ENCODE measurements at regions not wholly inside any gene's neighbourhood (a gene's known extent, or its start where the extent isn't known, plus 50 kb on each side); places are given as distances from the start of the nearest gene placed in this dataset.

DNA sequence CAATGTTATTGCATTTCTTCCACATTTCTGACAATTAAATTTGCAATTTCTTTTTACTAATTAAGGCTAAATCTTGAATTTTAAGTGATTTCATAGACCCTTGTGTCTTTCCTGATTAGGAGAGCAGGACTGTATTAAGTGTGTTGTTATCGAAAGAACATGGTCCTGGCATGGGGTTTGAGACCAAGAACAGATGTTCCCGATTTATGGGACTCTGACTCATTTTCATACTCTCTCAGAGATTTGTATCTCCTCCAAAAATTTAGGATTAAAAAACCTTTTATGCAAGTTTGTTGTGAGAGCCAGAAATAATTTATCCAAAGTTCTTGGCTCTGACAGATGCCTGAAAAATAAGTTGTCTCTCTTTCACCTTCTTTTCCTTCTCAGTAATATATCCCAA, 589.3 kb upstream of the ARGLU1 start:
- intact Hi-C loops (cut with DNase I, micrococcal nuclease): no loop called here
- H3K4me3 Mint-ChIP-seq: no peak overlapping the region
- no peak overlapping the region for H3K27ac ChIP-seq (ENCODE audit: low read depth in 1 of 2, low read length in 2 of 2)
- TF ChIP-seq, protein P1, sequence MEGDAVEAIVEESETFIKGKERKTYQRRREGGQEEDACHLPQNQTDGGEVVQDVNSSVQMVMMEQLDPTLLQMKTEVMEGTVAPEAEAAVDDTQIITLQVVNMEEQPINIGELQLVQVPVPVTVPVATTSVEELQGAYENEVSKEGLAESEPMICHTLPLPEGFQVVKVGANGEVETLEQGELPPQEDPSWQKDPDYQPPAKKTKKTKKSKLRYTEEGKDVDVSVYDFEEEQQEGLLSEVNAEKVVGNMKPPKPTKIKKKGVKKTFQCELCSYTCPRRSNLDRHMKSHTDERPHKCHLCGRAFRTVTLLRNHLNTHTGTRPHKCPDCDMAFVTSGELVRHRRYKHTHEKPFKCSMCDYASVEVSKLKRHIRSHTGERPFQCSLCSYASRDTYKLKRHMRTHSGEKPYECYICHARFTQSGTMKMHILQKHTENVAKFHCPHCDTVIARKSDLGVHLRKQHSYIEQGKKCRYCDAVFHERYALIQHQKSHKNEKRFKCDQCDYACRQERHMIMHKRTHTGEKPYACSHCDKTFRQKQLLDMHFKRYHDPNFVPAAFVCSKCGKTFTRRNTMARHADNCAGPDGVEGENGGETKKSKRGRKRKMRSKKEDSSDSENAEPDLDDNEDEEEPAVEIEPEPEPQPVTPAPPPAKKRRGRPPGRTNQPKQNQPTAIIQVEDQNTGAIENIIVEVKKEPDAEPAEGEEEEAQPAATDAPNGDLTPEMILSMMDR (IDR thresholded peaks at IDR 0.05): no peak
- ATAC-seq (ENCODE audit: poor library complexity) (no peak), DNase-seq (no peak)
- CTCF ChIA-PET: no interaction called here
- H3K27me3 ChIP-seq (ENCODE audit: control insufficient read depth in 1 of 2, insufficient read depth in 2 of 2, low read length in 2 of 2): no peaks in the 10 kb centered on the region
- no peaks in the 10 kb centered on the region for H3K9me3 Mint-ChIP-seq
- no peaks in the 10 kb centered on the region for H3K9me3 ChIP-seq (ENCODE audit: control insufficient read depth in 1 of 2, insufficient read depth in 1 of 2, low read length in 2 of 2)
- H3K36me3 ChIP-seq (ENCODE audit: insufficient read depth, low read length): no peaks in the 10 kb centered on the region
- H3K27ac Mint-ChIP-seq: no peak overlapping the region
- POLR2A ChIA-PET: no interaction called here
- no peaks in the 10 kb centered on the region for H3K4me1 ChIP-seq (ENCODE audit: insufficient read depth, low read length)
- no peak overlapping the region for H3K4me3 ChIP-seq (ENCODE audit: low read length)
- H3K27me3 Mint-ChIP-seq: no peaks in the 10 kb centered on the region
- no peaks in the 10 kb centered on the region for H3K4me1 Mint-ChIP-seq (ENCODE audit: low read depth)
- H3K36me3 Mint-ChIP-seq (ENCODE audit: low read depth): no peaks in the 10 kb centered on the region

DNA sequence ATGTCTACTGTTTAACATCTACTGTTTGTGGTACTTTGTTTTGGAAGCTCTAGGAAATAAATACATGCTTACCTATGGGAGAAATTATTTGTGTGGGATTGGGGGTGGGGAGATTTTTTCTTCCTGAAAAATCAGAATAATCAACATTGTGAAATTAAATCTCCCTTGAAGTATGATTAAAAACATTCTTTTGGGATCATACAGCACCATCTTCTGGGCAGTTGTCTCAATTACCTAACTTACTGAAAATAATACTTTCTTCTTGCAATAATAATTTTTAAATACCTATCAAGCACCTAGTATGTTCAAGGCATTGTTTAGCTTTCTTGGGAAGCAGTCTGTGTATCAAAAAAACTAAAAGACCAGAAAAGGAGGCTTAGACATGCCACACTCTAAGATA, 576.5 kb upstream of the ARGLU1 start:
- H3K4me1 ChIP-seq (ENCODE audit: insufficient read depth, low read length): no peaks in the 10 kb centered on the region
- no peaks in the 10 kb centered on the region for H3K9me3 Mint-ChIP-seq
- no peak overlapping the region for H3K27ac Mint-ChIP-seq
- no peak overlapping the region for H3K27ac ChIP-seq (ENCODE audit: low read depth in 1 of 2, low read length in 2 of 2)
- no peaks in the 10 kb centered on the region for H3K36me3 Mint-ChIP-seq (ENCODE audit: low read depth)
- ChIA-PET POLR2A (no interaction called here), CTCF (no interaction called here)
- DNase-seq: no peak
- H3K27me3 Mint-ChIP-seq: no peaks in the 10 kb centered on the region
- TF ChIP-seq, protein P1 (IDR thresholded peaks at IDR 0.05): no peak
- no peaks in the 10 kb centered on the region for H3K4me1 Mint-ChIP-seq (ENCODE audit: low read depth)
- H3K27me3 ChIP-seq (ENCODE audit: control insufficient read depth in 1 of 2, insufficient read depth in 2 of 2, low read length in 2 of 2): no peaks in the 10 kb centered on the region
- no peak overlapping the region for H3K4me3 ChIP-seq (ENCODE audit: low read length)
- no peak for ATAC-seq (ENCODE audit: poor library complexity)
- H3K36me3 ChIP-seq (ENCODE audit: insufficient read depth, low read length): no peaks in the 10 kb centered on the region
- H3K4me3 Mint-ChIP-seq: no peak overlapping the region
- no peaks in the 10 kb centered on the region for H3K9me3 ChIP-seq (ENCODE audit: control insufficient read depth in 1 of 2, insufficient read depth in 1 of 2, low read length in 2 of 2)
- intact Hi-C loops (cut with DNase I, micrococcal nuclease): no loop called here

DNA sequence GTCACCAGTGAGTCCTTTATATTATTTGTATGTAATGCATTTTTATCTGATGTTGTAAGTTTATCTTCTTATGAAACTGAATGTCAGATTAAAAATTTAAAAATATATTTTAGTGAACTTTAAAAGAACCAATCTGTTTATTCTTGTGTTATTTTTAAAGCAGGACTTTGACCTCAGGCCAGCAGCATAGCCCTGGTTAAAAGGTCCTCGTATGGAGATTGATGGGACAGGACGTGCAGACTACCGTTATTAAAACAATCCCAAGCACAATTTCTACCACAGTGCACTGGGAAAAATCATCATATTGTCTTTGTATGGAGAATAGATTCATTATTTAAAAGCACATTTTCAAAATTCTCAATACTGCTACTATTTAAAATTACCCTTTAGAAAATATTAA, 573.8 kb upstream of the ARGLU1 start:
- Histone ChIP-seq H3K4me1 (ENCODE audit: insufficient read depth, low read length) (no peaks in the 10 kb centered on the region), H3K9me3 (ENCODE audit: control insufficient read depth in 1 of 2, insufficient read depth in 1 of 2, low read length in 2 of 2) (no peaks in the 10 kb centered on the region), H3K36me3 (ENCODE audit: insufficient read depth, low read length) (no peaks in the 10 kb centered on the region), H3K4me3 (ENCODE audit: low read length) (no peak overlapping the region), H3K27me3 (ENCODE audit: control insufficient read depth in 1 of 2, insufficient read depth in 2 of 2, low read length in 2 of 2) (no peaks in the 10 kb centered on the region), H3K27ac (ENCODE audit: low read depth in 1 of 2, low read length in 2 of 2) (no peak overlapping the region)
- no peaks in the 10 kb centered on the region for H3K4me1 Mint-ChIP-seq (ENCODE audit: low read depth)
- ATAC-seq (ENCODE audit: poor library complexity): no peak
- no peak for DNase-seq
- POLR2A ChIA-PET: no interaction called here
- CTCF ChIA-PET: no interaction called here
- H3K9me3 Mint-ChIP-seq: no peaks in the 10 kb centered on the region
- H3K36me3 Mint-ChIP-seq (ENCODE audit: low read depth): no peaks in the 10 kb centered on the region
- TF ChIP-seq, protein P1 (IDR thresholded peaks at IDR 0.05): no peak
- H3K27me3 Mint-ChIP-seq: no peaks in the 10 kb centered on the region
- intact Hi-C loops (cut with DNase I, micrococcal nuclease): no loop called here
- H3K4me3 Mint-ChIP-seq: no peak overlapping the region
- no peak overlapping the region for H3K27ac Mint-ChIP-seq

Measured in CD4-positive, alpha-beta T cell (primary cell).